Astrocyte of the cerebellum (primary cell): ENCODE measurements at regions not wholly inside any gene's neighbourhood (a gene's known extent, or its start where the extent isn't known, plus 50 kb on each side); places are given as distances from the start of the nearest gene placed in this dataset.

ENCODE experiments used
- DNase-seq: peaks from one replicate; pipeline ENCODE4 v3.0.0-alpha.2; 2011; ENCODE audit warnings: low read depth
- H3K4me3 ChIP-seq: 2 replicates; pipeline ENCODE4 v1.5.1; 2011; ENCODE audit warnings: mild to moderate bottlenecking, low read depth, low read length, moderate library complexity
- CTCF ChIP-seq: IDR thresholded peaks from 2 replicates; pipeline ENCODE4 v1.5.1; 2012; ENCODE audit warnings: low read length, low read depth, moderate library complexity, mild to moderate bottlenecking; ENCODE audit errors: missing control alignments
- in situ Hi-C: cut with HindIII; loops from 2 replicates; pipeline ENCODE4 v1.10.0; 2017; ENCODE audit warnings: low sequenced_read_pairs

- no peak for DNase-seq
- peak; percentile 16 for TF ChIP-seq CTCF
- in situ Hi-C loops: no loop called here
- no peak overlapping the region for H3K4me3 ChIP-seq
Measured at GRCh38 chr18:57970356-57971095, 73.5 kb upstream of the NEDD4L start.

GRCh38 chr18:57969824-57970223 is 74.2 kb upstream of the NEDD4L start:
- DNase-seq: no peak
- in situ Hi-C loops: no loop called here
- TF ChIP-seq CTCF: no peak
- H3K4me3 ChIP-seq: no peak overlapping the region

- DNase-seq: no peak
- in situ Hi-C loops: no loop called here
- no peak overlapping the region for H3K4me3 ChIP-seq
- no peak for TF ChIP-seq CTCF
Measured at GRCh38 chr18:57965246-57965645, 78.8 kb upstream of the NEDD4L start.

GRCh38 chr18:57961876-57962505 is 82.0 kb upstream of the NEDD4L start:
- no peak for TF ChIP-seq CTCF
- H3K4me3 ChIP-seq: no peak overlapping the region

GRCh38 chr18:57961411-57961810 is 82.6 kb upstream of the NEDD4L start:
- in situ Hi-C loops: no loop called here
- no peak for DNase-seq
- no peak overlapping the region for H3K4me3 ChIP-seq
- TF ChIP-seq CTCF: no peak

More at GRCh38 chr18:57961876-57962505, 82.0 kb upstream of the NEDD4L start:
- DNase-seq: no peak
- in situ Hi-C loops: no loop called here

- in situ Hi-C loops: no loop called here
- no peak for DNase-seq
- no peak overlapping the region for H3K4me3 ChIP-seq
- peak; percentile 50 for TF ChIP-seq CTCF
Measured at GRCh38 chr18:57959278-57959677, 84.7 kb upstream of the NEDD4L start.
